Stimulated activated naive CD8-positive, alpha-beta T cell treated with anti-CD3 and anti-CD28 coated beads, Interleukin-15, Interleukin-2, amounts not matched to agents 100 ng/mL and 50 ng/mL, for 24 hours (primary cell): ENCODE measurements at regions not wholly inside any gene's neighbourhood (a gene's known extent, or its start where the extent isn't known, plus 50 kb on each side); places are given as distances from the start of the nearest gene placed in this dataset.
"Not testable (repeated sequence)": the region's sequence is repeated elsewhere in the genome, so short reads cannot be mapped to it uniquely, and the experiment has no call there.

Experiments
- H3K27ac Mint-ChIP-seq: one replicate; pipeline ENCODE4 v1.8.0; 2021; ENCODE audit warnings: mild to moderate bottlenecking, mixed read lengths
- H3K27me3 Mint-ChIP-seq: one replicate; pipeline ENCODE4 v1.8.0; 2021; ENCODE audit warnings: mixed read lengths
- H3K36me3 Mint-ChIP-seq: one replicate; pipeline ENCODE4 v1.8.0; 2021; ENCODE audit warnings: low read depth, mixed read lengths
- H3K4me1 Mint-ChIP-seq: one replicate; pipeline ENCODE4 v1.8.0; 2021; ENCODE audit warnings: low read depth, mixed read lengths
- H3K4me3 Mint-ChIP-seq: one replicate; pipeline ENCODE4 v1.8.0; 2021; ENCODE audit warnings: mild to moderate bottlenecking, mixed read lengths
- H3K9me3 Mint-ChIP-seq: one replicate; pipeline ENCODE4 v1.8.0; 2021; ENCODE audit warnings: mixed read lengths

DNA sequence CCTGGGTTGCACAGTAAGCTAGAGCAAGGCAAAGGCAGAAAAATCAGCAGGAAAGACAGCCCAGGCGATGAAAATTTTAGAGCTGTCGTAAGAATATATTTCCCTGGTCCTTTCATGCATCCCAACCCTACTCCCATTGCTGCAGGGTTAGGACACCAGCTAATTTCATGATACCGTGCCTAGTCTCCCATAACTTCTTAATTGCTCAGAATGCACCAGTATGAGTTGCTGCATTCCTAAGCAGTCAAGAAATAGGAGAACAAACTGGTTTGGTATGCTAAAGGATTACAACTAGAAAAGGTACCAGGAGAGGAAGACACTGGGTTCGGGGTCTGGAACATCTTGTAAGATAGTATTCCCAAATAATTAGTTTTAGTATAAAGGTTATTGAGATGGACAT is 269.4 kb upstream of the NRXN1 start:
- Mint-ChIP-seq H3K9me3 (peaks cover 11% of the 10 kb centered on the region), H3K36me3 (no peaks in the 10 kb centered on the region), H3K27ac (no peak overlapping the region), H3K27me3 (no peaks in the 10 kb centered on the region), H3K4me3 (no peak overlapping the region), H3K4me1 (no peaks in the 10 kb centered on the region)

DNA sequence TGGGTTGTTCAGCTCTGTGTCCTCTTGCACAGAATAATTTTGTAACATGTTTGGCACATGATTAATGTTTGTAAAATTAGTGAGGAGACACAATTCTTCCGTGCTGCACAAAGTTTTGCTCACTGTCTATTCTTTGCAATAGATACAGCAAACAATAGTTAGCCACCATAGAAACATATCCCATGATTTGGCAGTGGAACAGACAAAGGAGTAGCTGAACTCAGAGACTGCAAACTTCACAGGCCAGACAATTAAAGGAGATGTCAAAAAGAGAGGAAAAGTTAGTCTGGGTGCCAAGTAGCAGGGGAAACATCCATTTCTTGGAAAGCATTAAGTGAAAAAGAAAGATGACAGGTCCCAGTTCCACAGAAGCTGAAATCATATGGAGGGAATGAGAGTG is 267.4 kb upstream of the NRXN1 start:
- no peak overlapping the region for H3K27ac Mint-ChIP-seq
- no peak overlapping the region for H3K4me3 Mint-ChIP-seq
- peaks cover 4% of the 10 kb centered on the region for H3K9me3 Mint-ChIP-seq
- H3K4me1 Mint-ChIP-seq, result no peaks in the 10 kb centered on the region
- H3K36me3 Mint-ChIP-seq, result no peaks in the 10 kb centered on the region
- H3K27me3 Mint-ChIP-seq, result no peaks in the 10 kb centered on the region

DNA sequence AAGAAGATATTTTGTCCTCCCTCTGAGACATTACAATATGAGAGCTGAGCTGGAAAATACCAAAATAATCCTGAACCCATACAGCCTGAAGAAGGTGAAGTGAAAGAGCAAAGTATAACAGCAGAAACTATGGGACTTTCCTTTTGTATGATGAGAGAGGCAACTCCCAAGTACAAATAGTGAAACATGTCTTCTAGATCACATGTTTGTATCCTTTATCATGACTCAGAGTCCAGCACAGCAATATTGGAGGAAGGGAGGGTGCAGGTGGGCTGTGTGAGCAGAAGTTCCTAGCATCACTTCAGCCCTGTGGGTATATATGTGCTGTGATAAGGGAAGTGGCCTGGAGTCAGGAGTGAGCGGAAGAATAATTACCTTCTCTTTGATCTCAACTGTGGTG is 265.6 kb upstream of the NRXN1 start:
- Mint-ChIP-seq H3K4me1 (no peaks in the 10 kb centered on the region), H3K27ac (no peak overlapping the region), H3K4me3 (no peak overlapping the region), H3K27me3 (no peaks in the 10 kb centered on the region), H3K9me3 (peaks cover 8% of the 10 kb centered on the region), H3K36me3 (no peaks in the 10 kb centered on the region)

DNA sequence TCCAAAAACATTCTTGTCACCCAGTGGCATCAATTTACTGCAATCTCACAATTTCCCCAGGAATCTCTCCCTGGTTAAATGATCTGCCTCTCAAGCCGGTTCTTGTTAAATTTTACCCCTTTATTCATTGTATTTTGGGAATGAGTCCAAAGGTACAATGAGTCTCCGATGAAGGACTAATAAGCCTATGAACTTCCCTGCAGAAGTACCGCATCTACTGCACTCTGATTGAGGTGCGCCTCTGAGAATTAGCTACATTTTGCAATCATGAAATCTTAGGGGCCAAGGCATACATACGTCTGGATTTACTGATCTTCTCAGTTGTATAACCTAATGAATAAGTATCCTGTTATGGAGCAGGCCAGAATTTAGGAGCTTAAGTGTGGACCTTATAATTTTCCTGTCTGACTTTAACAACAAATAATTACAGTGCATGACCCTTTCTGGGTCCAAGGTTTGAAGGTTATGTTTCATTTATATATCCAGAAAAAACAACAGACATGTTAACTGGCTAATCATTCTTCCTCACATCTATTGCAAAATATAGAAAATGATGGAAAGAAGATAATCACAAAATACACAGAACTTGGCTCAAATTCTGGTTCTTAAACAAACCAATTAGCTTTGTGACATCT is 261.8 kb upstream of the NRXN1 start:
- Mint-ChIP-seq H3K36me3 (no peaks in the 10 kb centered on the region), H3K27me3 (no peaks in the 10 kb centered on the region), H3K4me1 (no peaks in the 10 kb centered on the region), H3K4me3 (no peak overlapping the region), H3K9me3 (peaks cover 16% of the 10 kb centered on the region), H3K27ac (no peak overlapping the region)

DNA sequence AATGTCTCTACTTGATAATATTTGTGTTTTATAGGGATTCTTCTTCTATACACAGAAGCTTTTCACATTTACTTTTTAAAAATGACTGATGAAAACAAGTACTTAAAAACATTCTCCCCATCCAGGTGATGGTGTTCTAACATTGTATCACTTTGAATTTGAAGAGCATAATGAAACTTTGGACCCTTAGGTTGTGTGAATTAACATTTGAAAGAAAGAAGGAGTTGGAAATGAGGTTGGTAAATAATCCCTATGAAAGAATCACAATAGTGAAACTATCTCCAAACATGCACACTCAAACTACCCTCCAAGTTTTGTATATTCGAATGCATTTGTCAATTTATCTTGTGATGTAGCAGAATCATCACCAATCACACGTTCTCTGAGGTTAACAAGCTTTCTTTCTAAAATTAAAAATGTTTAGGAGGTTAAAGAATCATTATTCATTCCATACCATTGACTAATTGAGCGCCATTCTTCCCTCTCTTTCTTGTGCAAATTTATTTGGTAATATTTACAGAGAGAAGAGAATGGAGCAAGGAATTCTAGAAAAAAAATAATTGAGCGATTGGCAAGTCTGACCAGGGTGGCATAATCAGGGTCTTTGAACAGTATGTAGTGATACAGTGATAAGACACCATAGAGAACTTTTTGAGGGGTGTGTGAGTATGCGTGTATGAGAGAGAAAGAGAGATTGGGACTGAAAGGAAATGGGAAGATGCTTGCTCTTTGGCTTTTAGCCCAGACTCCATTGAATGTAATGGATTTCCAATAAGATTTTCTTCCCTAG is 260.0 kb upstream of the NRXN1 start:
- Mint-ChIP-seq H3K27ac (no peak overlapping the region), H3K27me3 (no peaks in the 10 kb centered on the region), H3K4me1 (no peaks in the 10 kb centered on the region), H3K4me3 (no peak overlapping the region), H3K36me3 (no peaks in the 10 kb centered on the region), H3K9me3 (peaks cover 16% of the 10 kb centered on the region)

DNA sequence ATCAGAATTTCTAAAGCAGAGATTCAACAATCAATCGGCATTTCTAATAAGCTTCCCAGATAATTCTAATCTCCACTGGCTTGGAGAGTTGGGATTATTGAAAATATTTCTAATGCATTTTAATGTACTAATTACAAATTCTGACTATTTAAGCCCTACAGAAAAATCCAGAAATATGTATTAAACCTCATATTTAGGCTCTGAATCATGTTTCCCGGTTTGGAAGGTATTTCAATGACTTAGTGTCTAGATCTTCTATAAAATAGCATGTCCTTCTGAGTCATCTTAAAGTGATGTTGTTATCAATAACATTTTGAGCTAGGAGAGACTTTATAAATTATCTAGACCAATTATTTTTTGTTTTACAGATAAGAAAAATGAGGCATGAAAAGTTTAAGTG is 258.8 kb upstream of the NRXN1 start:
- no peak overlapping the region for H3K27ac Mint-ChIP-seq
- H3K4me1 Mint-ChIP-seq, result no peaks in the 10 kb centered on the region
- no peak overlapping the region for H3K4me3 Mint-ChIP-seq
- H3K27me3 Mint-ChIP-seq, result no peaks in the 10 kb centered on the region
- H3K9me3 Mint-ChIP-seq, result peaks cover 20% of the 10 kb centered on the region
- H3K36me3 Mint-ChIP-seq, result no peaks in the 10 kb centered on the region

DNA sequence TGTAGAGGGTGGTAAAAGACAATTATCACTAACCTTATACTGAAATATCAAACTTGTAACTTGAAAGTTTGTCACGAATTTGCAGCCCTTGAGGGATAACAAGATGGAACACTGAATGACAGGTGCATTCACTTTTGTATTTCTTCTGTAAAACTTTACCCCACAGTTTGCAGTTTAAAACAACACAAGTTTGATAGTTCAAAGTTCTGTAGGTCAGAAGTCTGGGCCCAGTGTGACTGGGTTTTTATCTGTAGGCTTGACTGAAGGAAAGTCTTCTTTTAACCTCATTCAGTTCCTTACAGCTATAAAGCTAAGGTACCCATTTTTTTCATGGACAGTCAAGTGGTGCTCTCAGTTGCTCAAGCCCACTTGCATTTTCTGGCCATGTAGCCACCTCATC is 257.1 kb upstream of the NRXN1 start:
- Mint-ChIP-seq H3K27ac (no peak overlapping the region), H3K4me1 (no peaks in the 10 kb centered on the region), H3K27me3 (no peaks in the 10 kb centered on the region), H3K36me3 (no peaks in the 10 kb centered on the region), H3K4me3 (no peak overlapping the region), H3K9me3 (peaks cover 20% of the 10 kb centered on the region)

DNA sequence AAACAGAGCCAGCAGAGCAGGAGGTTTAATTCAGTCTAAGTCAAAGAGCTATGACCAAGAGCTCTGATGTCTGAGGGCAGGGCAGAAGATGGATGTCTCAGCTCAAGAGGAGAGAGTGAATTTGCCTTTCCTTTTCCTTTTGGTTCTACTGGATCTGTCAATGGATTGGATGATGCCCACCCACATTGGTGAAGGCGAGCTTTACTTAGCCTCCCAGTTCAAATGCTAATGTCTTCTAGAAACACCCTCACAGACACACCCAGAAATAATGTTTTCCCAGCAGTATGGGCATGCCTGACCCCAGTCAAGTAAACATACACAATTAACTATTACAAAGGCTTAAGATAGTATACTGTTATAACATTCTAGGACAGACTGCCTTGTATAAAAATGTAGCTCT is 236.3 kb upstream of the NRXN1 start:
- Mint-ChIP-seq H3K9me3 (peaks cover 4% of the 10 kb centered on the region), H3K36me3 (no peaks in the 10 kb centered on the region), H3K4me3 (no peak overlapping the region)

DNA sequence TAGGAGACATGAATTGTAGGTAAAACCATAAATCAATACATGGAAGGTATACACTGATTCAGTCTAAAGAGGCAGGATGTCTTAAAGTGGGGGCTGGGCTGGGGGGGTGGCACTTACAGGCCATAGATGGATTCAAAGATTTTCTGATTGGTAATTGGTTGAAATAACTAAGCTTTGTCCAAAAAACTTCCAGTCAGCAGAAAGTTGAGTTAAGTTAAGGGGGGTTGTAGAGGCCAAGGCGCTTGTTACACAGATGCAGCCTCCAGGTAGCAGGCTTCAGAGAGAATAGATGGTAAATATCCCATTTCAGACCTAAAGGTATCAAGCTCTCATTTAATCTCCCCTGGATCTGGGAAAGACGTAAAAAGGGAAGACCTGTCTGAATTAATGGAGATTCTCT is 233.6 kb upstream of the NRXN1 start:
- Mint-ChIP-seq H3K27me3 (no peaks in the 10 kb centered on the region), H3K4me1 (no peaks in the 10 kb centered on the region)

More for the DNA sequence above, 236.3 kb upstream of the NRXN1 start:
- Mint-ChIP-seq H3K27ac (no peak overlapping the region), H3K27me3 (no peaks in the 10 kb centered on the region), H3K4me1 (no peaks in the 10 kb centered on the region)

DNA sequence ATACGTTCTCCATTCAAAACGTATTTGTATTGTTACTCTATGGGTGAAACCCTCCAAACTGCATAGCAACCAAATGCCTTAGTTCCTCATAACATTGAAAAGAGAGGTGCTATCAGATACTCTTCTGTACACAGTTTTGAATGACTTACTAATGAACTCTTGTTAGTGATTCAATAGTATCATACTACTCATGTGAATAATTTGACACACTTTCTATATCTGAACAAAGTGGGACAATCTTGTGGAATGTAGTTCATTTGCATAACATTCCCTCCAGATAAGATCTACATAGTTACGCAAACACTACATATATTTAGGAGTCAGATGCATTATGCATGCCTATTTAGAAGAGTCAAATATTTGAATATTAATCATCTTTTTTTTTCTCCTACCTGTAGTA is 232.0 kb upstream of the NRXN1 start:
- no peaks in the 10 kb centered on the region for H3K36me3 Mint-ChIP-seq
- H3K27ac Mint-ChIP-seq, result no peak overlapping the region
- no peaks in the 10 kb centered on the region for H3K27me3 Mint-ChIP-seq
- no peaks in the 10 kb centered on the region for H3K4me1 Mint-ChIP-seq
- no peak overlapping the region for H3K4me3 Mint-ChIP-seq
- peaks cover 10% of the 10 kb centered on the region for H3K9me3 Mint-ChIP-seq

More for the DNA sequence above, 233.6 kb upstream of the NRXN1 start:
- Mint-ChIP-seq H3K36me3 (no peaks in the 10 kb centered on the region), H3K4me3 (no peak overlapping the region), H3K9me3 (peaks cover 8% of the 10 kb centered on the region), H3K27ac (no peak overlapping the region)

DNA sequence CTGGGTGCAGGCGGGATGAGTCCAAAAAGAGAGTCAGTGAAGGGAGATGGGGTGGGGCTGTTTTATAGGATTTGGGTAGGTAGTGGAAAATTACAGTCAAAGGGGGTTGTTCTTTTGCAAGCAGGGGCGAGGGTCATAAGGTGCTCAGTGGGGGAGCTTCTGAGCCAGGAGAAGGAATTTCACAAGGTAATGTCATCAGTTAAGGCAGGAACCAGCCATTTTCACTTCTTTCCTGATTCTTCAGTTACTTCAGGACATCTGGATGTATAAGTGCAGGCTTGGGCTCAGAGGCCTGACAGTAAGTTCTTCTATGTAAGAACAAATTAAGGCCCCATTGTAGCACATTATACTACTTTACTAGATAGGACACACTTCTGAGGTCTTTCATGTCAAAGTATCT is 231.2 kb upstream of the NRXN1 start:
- H3K36me3 Mint-ChIP-seq, H3K27me3 Mint-ChIP-seq, H3K4me1 Mint-ChIP-seq, H3K4me3 Mint-ChIP-seq, H3K9me3 Mint-ChIP-seq, H3K27ac Mint-ChIP-seq: not testable (repeated sequence)

DNA sequence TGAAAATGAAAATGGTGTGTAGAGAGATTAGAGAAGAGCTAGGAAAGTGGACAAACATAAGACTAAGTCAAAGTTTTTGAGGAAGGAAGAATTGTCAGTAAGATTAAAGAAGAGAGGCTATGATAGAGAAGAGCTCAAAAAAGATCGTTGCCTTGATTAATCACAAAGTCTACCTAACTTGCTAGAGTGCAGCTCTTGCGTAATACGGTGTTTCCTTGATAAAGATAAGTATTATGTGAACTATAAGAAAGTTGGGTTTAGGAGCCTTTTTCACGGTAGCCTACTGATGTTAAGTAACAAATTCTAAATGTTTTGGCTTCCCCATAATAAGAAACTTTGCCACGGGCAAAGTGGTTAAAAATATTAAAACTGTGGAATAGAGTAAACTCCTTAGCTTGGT is 226.4 kb upstream of the NRXN1 start:
- Mint-ChIP-seq H3K4me3 (no peak overlapping the region), H3K9me3 (peaks cover 15% of the 10 kb centered on the region), H3K4me1 (no peaks in the 10 kb centered on the region), H3K27ac (no peak overlapping the region), H3K36me3 (no peaks in the 10 kb centered on the region), H3K27me3 (no peaks in the 10 kb centered on the region)

DNA sequence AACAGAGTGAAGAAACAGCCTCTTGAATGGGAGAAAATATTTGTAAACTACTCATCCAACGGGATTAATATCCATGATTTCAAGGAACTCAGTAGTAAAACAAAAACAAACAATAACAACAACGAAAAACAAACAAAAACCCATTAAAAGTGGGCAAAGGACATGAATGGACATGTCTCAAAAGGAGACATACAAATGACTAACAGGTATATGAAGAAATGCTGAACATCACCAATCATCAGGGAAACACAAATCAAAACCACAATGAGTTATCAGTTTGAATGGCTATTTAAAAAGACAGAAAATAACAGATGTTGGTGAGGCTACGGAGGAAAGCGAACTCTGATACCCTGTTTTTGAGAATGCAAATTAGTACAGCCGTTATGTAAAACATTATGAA is 224.8 kb upstream of the NRXN1 start:
- Mint-ChIP-seq H3K9me3 (peaks cover 18% of the 10 kb centered on the region), H3K36me3 (no peaks in the 10 kb centered on the region), H3K27me3 (no peaks in the 10 kb centered on the region), H3K4me3 (no peak overlapping the region), H3K4me1 (no peaks in the 10 kb centered on the region), H3K27ac (no peak overlapping the region)

DNA sequence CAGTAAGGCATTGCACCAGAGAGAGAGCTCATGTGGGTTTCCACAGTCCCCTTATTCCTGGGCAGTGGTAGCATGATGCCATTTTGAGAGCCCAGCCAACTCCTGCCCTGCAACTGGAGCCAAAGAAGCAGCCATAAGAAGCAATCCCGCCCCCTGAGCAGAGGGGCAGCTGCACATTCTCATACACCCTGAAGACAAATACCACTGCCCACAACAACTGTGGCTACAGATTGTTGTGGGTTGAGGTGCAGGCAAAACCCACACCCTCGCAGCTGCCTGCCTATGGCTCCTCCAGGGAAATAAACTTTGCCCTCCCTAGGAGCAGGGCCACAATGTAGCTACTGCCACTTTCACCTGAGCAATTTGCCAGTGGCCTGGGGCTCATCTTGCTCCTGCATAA is 219.4 kb upstream of the NRXN1 start:
- Mint-ChIP-seq H3K27ac (no peak overlapping the region), H3K4me3 (no peak overlapping the region), H3K27me3 (no peaks in the 10 kb centered on the region), H3K9me3 (peaks cover 7% of the 10 kb centered on the region), H3K4me1 (no peaks in the 10 kb centered on the region), H3K36me3 (no peaks in the 10 kb centered on the region)

DNA sequence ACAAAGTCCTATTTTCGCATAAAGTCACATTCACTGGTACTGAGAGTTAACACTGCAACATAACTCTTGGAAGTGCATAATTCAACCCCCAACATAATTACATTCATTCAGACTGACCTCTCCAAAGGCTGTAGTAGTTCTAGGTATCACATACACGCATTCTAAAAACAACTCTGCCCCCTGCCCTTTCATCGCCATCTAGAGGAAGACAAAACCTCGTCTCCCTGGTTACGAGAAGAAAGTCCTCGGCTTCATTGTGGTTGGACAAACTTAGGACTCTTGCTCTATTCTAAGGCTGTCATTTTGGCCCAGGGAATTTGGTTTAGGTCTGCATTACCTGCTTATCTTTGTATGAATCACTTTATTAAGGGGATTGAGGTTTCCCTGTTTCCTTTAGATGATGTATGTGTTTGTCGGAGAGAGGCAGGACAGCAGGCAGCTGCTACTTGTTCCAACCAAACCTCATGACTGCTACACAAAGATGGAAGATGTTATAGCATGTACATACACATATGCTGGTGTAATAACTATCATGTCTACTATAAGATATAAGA is 215.4 kb upstream of the NRXN1 start:
- H3K4me1 Mint-ChIP-seq, result no peaks in the 10 kb centered on the region
- no peaks in the 10 kb centered on the region for H3K9me3 Mint-ChIP-seq
- no peaks in the 10 kb centered on the region for H3K27me3 Mint-ChIP-seq
- H3K27ac Mint-ChIP-seq, result no peak overlapping the region
- no peaks in the 10 kb centered on the region for H3K36me3 Mint-ChIP-seq
- H3K4me3 Mint-ChIP-seq, result no peak overlapping the region
